Naive B cell (primary cell): ENCODE measurements at regions not wholly inside any gene's neighbourhood (a gene's known extent, or its start where the extent isn't known, plus 50 kb on each side); places are given as distances from the start of the nearest gene placed in this dataset.
"Not testable (repeated sequence)": the region's sequence is repeated elsewhere in the genome, so short reads cannot be mapped to it uniquely, and the experiment has no call there.

Source experiments
- ATAC-seq, 2 donors: fragments of 150-1000 bp; cut with Tn5 transposase; 2 replicates each; pipeline ENCODE4 v1.10.0; 2021; ENCODE audit warnings: low read depth in 2 of 2, mild to moderate bottlenecking in 2 of 2, moderate library complexity in 2 of 2
- DNase-seq: peaks from one replicate; pipeline ENCODE4 v3.0.0; 2022
- H3K27ac Mint-ChIP-seq, 6 donors: one replicate each; pipeline ENCODE4 v1.8.0; 2020 to 2022; ENCODE audit warnings: mild to moderate bottlenecking in 6 of 6, mixed read lengths in 6 of 6, moderate library complexity in 5 of 6, inconsistent platforms in 2 of 6
- H3K27me3 Mint-ChIP-seq, 3 donors: one replicate each; pipeline ENCODE4 v1.8.0; 2021 to 2022; ENCODE audit warnings: mixed read lengths in 3 of 3, mild to moderate bottlenecking in 1 of 3
- H3K36me3 Mint-ChIP-seq, 2 donors: one replicate each; pipeline ENCODE4 v1.8.0; 2020 to 2022; ENCODE audit warnings: mixed read lengths in 2 of 2, inconsistent platforms in 1 of 2, mild to moderate bottlenecking in 1 of 2
- H3K4me1 Mint-ChIP-seq, 3 donors: one replicate each; pipeline ENCODE4 v1.8.0; 2020 to 2022; ENCODE audit warnings: mixed read lengths in 3 of 3, inconsistent platforms in 1 of 3, mild to moderate bottlenecking in 1 of 3, moderate library complexity in 1 of 3
- H3K4me3 Mint-ChIP-seq, 8 donors: one replicate each; pipeline ENCODE4 v1.8.0; 2020 to 2022; ENCODE audit warnings: mild to moderate bottlenecking in 8 of 8, mixed read lengths in 8 of 8, moderate library complexity in 8 of 8, inconsistent platforms in 2 of 8
- H3K9me3 Mint-ChIP-seq, 7 donors: one replicate each; pipeline ENCODE4 v1.8.0; 2020 to 2022; ENCODE audit warnings: mixed read lengths in 7 of 7, mild to moderate bottlenecking in 5 of 7, inconsistent platforms in 2 of 7, moderate library complexity in 1 of 7

- DNase-seq, result no peak
- Mint-ChIP-seq H3K27me3 (peaks cover 7 to 38% (median 17%) of the 10 kb centered on the region in 3 donors), H3K36me3 (no peaks in the 10 kb centered on the region), H3K4me1 (no peaks in the 10 kb centered on the region), H3K9me3 (peaks cover 0 to 7% (median 0%) of the 10 kb centered on the region in 7 donors), H3K4me3 (peak overlapping the region in 1 of 8 donors; percentile 16), H3K27ac (no peak overlapping the region)
- ATAC-seq, result no peak
These were observed 108.4 kb downstream of the SHANK2 start for GRCh38 chr11:71144010-71144409.

- no peaks in the 10 kb centered on the region for H3K4me1 Mint-ChIP-seq
- no peak overlapping the region for H3K4me3 Mint-ChIP-seq
- H3K27me3 Mint-ChIP-seq, result peaks cover 0 to 42% (median 0%) of the 10 kb centered on the region in 3 donors
- no peak for ATAC-seq
- peaks cover 0 to 7% (median 0%) of the 10 kb centered on the region in 7 donors for H3K9me3 Mint-ChIP-seq
- no peak overlapping the region for H3K27ac Mint-ChIP-seq
- no peak for DNase-seq
- H3K36me3 Mint-ChIP-seq, result no peaks in the 10 kb centered on the region
These were observed 112.0 kb downstream of the SHANK2 start for GRCh38 chr11:71140206-71140919.

- ATAC-seq (no peak), DNase-seq (no peak)
- no peak overlapping the region for H3K27ac Mint-ChIP-seq
- no peaks in the 10 kb centered on the region for H3K36me3 Mint-ChIP-seq
- H3K4me1 Mint-ChIP-seq, result no peaks in the 10 kb centered on the region
- H3K9me3 Mint-ChIP-seq, result peaks cover 0 to 8% (median 3%) of the 10 kb centered on the region in 7 donors
- peaks cover 0 to 41% (median 4%) of the 10 kb centered on the region in 3 donors for H3K27me3 Mint-ChIP-seq
- no peak overlapping the region for H3K4me3 Mint-ChIP-seq
These were observed 112.7 kb downstream of the SHANK2 start for GRCh38 chr11:71139516-71140205.

- H3K27me3 Mint-ChIP-seq, result peaks cover 0 to 43% (median 4%) of the 10 kb centered on the region in 3 donors
- H3K36me3 Mint-ChIP-seq, result no peaks in the 10 kb centered on the region
- H3K4me3 Mint-ChIP-seq, result no peak overlapping the region
- H3K27ac Mint-ChIP-seq, result no peak overlapping the region
- no peak for ATAC-seq
- peaks cover 0 to 2% (median 0%) of the 10 kb centered on the region in 3 donors for H3K4me1 Mint-ChIP-seq
- peaks cover 0 to 8% (median 4%) of the 10 kb centered on the region in 7 donors for H3K9me3 Mint-ChIP-seq
- no peak for DNase-seq
These were observed 113.5 kb downstream of the SHANK2 start for GRCh38 chr11:71138737-71139425.

GRCh38 chr11:71137376-71137775, 115.0 kb downstream of the SHANK2 start:
- H3K4me1 Mint-ChIP-seq, result peaks cover 0 to 8% (median 2%) of the 10 kb centered on the region in 3 donors
- H3K4me3 Mint-ChIP-seq, result no peak overlapping the region
- H3K9me3 Mint-ChIP-seq, result peaks cover 0 to 8% (median 5%) of the 10 kb centered on the region in 7 donors
- no peaks in the 10 kb centered on the region for H3K36me3 Mint-ChIP-seq
- ATAC-seq (no peak), DNase-seq (no peak)
- peaks cover 12 to 41% (median 13%) of the 10 kb centered on the region in 3 donors for H3K27me3 Mint-ChIP-seq
- no peak overlapping the region for H3K27ac Mint-ChIP-seq

- H3K4me3 Mint-ChIP-seq, result no peak overlapping the region
- DNase-seq (no peak), ATAC-seq (no peak)
- peaks cover 0 to 8% (median 2%) of the 10 kb centered on the region in 3 donors for H3K4me1 Mint-ChIP-seq
- no peaks in the 10 kb centered on the region for H3K36me3 Mint-ChIP-seq
- H3K27me3 Mint-ChIP-seq, result peaks cover 14 to 44% (median 23%) of the 10 kb centered on the region in 3 donors
- H3K27ac Mint-ChIP-seq, result peak overlapping the region in 1 of 6 donors; percentile 63
- H3K9me3 Mint-ChIP-seq, result peaks cover 0 to 8% (median 6%) of the 10 kb centered on the region in 7 donors
These were observed 116.1 kb downstream of the SHANK2 start for GRCh38 chr11:71136095-71136845.

- H3K27ac Mint-ChIP-seq, result no peak overlapping the region
- H3K9me3 Mint-ChIP-seq, result peaks cover 0 to 8% (median 6%) of the 10 kb centered on the region in 7 donors
- ATAC-seq (no peak), DNase-seq (no peak)
- H3K36me3 Mint-ChIP-seq, result no peaks in the 10 kb centered on the region
- peaks cover 0 to 8% (median 2%) of the 10 kb centered on the region in 3 donors for H3K4me1 Mint-ChIP-seq
- H3K4me3 Mint-ChIP-seq, result no peak overlapping the region
- peaks cover 14 to 46% (median 25%) of the 10 kb centered on the region in 3 donors for H3K27me3 Mint-ChIP-seq
These were observed 117.3 kb downstream of the SHANK2 start for GRCh38 chr11:71135112-71135511.

- no peak for ATAC-seq
- Mint-ChIP-seq H3K9me3 (peaks cover 0 to 8% (median 6%) of the 10 kb centered on the region in 7 donors), H3K36me3 (no peaks in the 10 kb centered on the region), H3K27me3 (peaks cover 14 to 44% (median 32%) of the 10 kb centered on the region in 3 donors), H3K4me1 (peaks cover 0 to 8% (median 2%) of the 10 kb centered on the region in 3 donors), H3K27ac (no peak overlapping the region), H3K4me3 (no peak overlapping the region)
- DNase-seq, result no peak
These were observed 118.4 kb downstream of the SHANK2 start for GRCh38 chr11:71133946-71134345.

GRCh38 chr11:71131861-71132260, 120.5 kb downstream of the SHANK2 start:
- H3K36me3 Mint-ChIP-seq, result no peaks in the 10 kb centered on the region
- H3K4me1 Mint-ChIP-seq, result peaks cover 0 to 8% (median 2%) of the 10 kb centered on the region in 3 donors
- peak overlapping the region in 1 of 8 donors; percentile 57 for H3K4me3 Mint-ChIP-seq
- ATAC-seq (no peak), DNase-seq (no peak)
- H3K27ac Mint-ChIP-seq, result no peak overlapping the region
- peaks cover 14 to 41% (median 32%) of the 10 kb centered on the region in 3 donors for H3K27me3 Mint-ChIP-seq
- peaks cover 0 to 8% (median 6%) of the 10 kb centered on the region in 7 donors for H3K9me3 Mint-ChIP-seq

GRCh38 chr11:71130106-71130505, 122.3 kb downstream of the SHANK2 start:
- Mint-ChIP-seq H3K4me3 (no peak overlapping the region), H3K9me3 (peaks cover 0 to 6% (median 2%) of the 10 kb centered on the region in 7 donors), H3K27me3 (peaks cover 14 to 34% (median 32%) of the 10 kb centered on the region in 3 donors), H3K27ac (no peak overlapping the region), H3K36me3 (no peaks in the 10 kb centered on the region), H3K4me1 (peaks cover 0 to 8% (median 2%) of the 10 kb centered on the region in 3 donors)
- ATAC-seq, result no peak
- DNase-seq, result no peak

- no peak for DNase-seq
- peaks cover 10 to 32% (median 29%) of the 10 kb centered on the region in 3 donors for H3K27me3 Mint-ChIP-seq
- ATAC-seq, result no peak
- H3K27ac Mint-ChIP-seq, result no peak overlapping the region
- peaks cover 0 to 3% (median 0%) of the 10 kb centered on the region in 7 donors for H3K9me3 Mint-ChIP-seq
- no peaks in the 10 kb centered on the region for H3K36me3 Mint-ChIP-seq
- H3K4me1 Mint-ChIP-seq, result peaks cover 0 to 8% (median 2%) of the 10 kb centered on the region in 3 donors
- H3K4me3 Mint-ChIP-seq, result no peak overlapping the region
These were observed 122.8 kb downstream of the SHANK2 start for GRCh38 chr11:71129624-71130023.

- peaks cover 0 to 6% (median 4%) of the 10 kb centered on the region in 7 donors for H3K9me3 Mint-ChIP-seq
- H3K4me3 Mint-ChIP-seq, result no peak overlapping the region
- no peaks in the 10 kb centered on the region for H3K36me3 Mint-ChIP-seq
- no peak overlapping the region for H3K27ac Mint-ChIP-seq
- peaks cover 0 to under 1% (median 0%) of the 10 kb centered on the region in 3 donors for H3K4me1 Mint-ChIP-seq
- no peak for DNase-seq
- peaks cover 6 to 27% (median 24%) of the 10 kb centered on the region in 3 donors for H3K27me3 Mint-ChIP-seq
- no peak for ATAC-seq
These were observed 124.6 kb downstream of the SHANK2 start for GRCh38 chr11:71127806-71128205.

GRCh38 chr11:71126401-71126800, 126.0 kb downstream of the SHANK2 start:
- H3K4me1 Mint-ChIP-seq, H3K4me3 Mint-ChIP-seq, H3K36me3 Mint-ChIP-seq, ATAC-seq, DNase-seq, H3K27ac Mint-ChIP-seq, H3K9me3 Mint-ChIP-seq: not testable (repeated sequence)
- H3K27me3 Mint-ChIP-seq, result peaks cover 0 to 16% (median 9%) of the 10 kb centered on the region in 3 donors
